Ovary (tissue), 7 donors: ENCODE measurements at regions not wholly inside any gene's neighbourhood (a gene's known extent, or its start where the extent isn't known, plus 50 kb on each side); places are given as distances from the start of the nearest gene placed in this dataset.

Experiments
- DNase-seq, 5 donors: peaks; one replicate each; pipeline ENCODE4 v3.0.0-alpha.2; 2019 to 2020
- H3K27ac ChIP-seq, 2 donors: fragments of 200-600 bp; one replicate each; pipeline versions ENCODE4 v1.5.1 to v1.8.0; 2019 to 2022
- H3K27me3 ChIP-seq: fragments of 200-600 bp; one replicate; pipeline ENCODE4 v1.8.0; 2022
- H3K36me3 ChIP-seq: fragments of 200-600 bp; sonication (generic); one replicate; pipeline ENCODE4 v1.5.1; 2019
- H3K4me1 ChIP-seq: one replicate; pipeline ENCODE4 v1.8.1; 2013; ENCODE audit warnings: mild to moderate bottlenecking, moderate library complexity; ENCODE audit not compliant: insufficient read depth
- H3K4me3 ChIP-seq: fragments of 200-600 bp; sonication (generic); one replicate; pipeline ENCODE4 v1.5.1; 2017
- H3K9me3 ChIP-seq, 2 donors: fragments of 200-600 bp in 1 of 2; sonication (generic) in 1 of 2; one replicate each; pipeline versions ENCODE4 v1.5.1 to v1.8.1; 2013 to 2019; ENCODE audit warnings: mild to moderate bottlenecking in 1 of 2, moderate library complexity in 1 of 2
- CTCF ChIP-seq, 3 donors: fragments of 450-650 bp in 2 of 3; fragments of 200-600 bp in 1 of 3; IDR thresholded peaks; one replicate each; pipeline versions ENCODE4 v1.5.1 to v1.8.0; 2016 to 2022; ENCODE audit warnings: antibody characterized with exemption in 3 of 3, mild to moderate bottlenecking in 1 of 3
- EP300 ChIP-seq: sonication (generic); formaldehyde crosslinking; IDR thresholded peaks from one replicate; pipeline ENCODE4 v1.6.1; 2017; ENCODE audit warnings: antibody characterized with exemption
- POLR2A ChIP-seq: fragments of 450-650 bp; IDR thresholded peaks from one replicate; pipeline ENCODE4 v1.6.1; 2017; ENCODE audit warnings: antibody characterized with exemption, mild to moderate bottlenecking, moderate library complexity
- WGBS, 3 donors: extraction: QIAGEN DNeasy Blood & Tissue Kit in 1 of 3; methylation state at CpG; one replicate each; pipeline versions ENCODE4 v1.1.5 to v1.1.7; 2013 to 2017; 5-methylcytosine and 5-hydroxymethylcytosine counted together
- intact Hi-C, 4 donors: fragments of 100-400 bp; cut with DNase I; formaldehyde crosslinking; loops; one replicate each; pipeline versions ENCODE4 v1.11.0 to v1.15.1; 2022 to 2023
- donor health status: DM: no; HTN: no; CAD: no; lungs with moderate emphysema.
- donor health status: DM: no; HTN: no; CAD: no.
- donor health status: Bipolar disorder and iron deficiency.
- donor health status: DM: no; HTN: no; CAD: no.
- donor health status: DM: yes; HTN: yes; CAD: no.

GRCh38 chr5:97545886-97546535 is 363.0 kb upstream of the RIOK2 start:
- no peaks in the 10 kb centered on the region for H3K4me1 ChIP-seq
- intact Hi-C loops, result no loop called here
- H3K9me3 ChIP-seq, result no peaks in the 10 kb centered on the region
- no peaks in the 10 kb centered on the region for H3K36me3 ChIP-seq
- H3K27me3 ChIP-seq, result no peaks in the 10 kb centered on the region
- WGBS, 3 donors, result 45 to 49% (median 47%) methylated on average over 2 of the region's 2 CpGs
- no peak overlapping the region for H3K27ac ChIP-seq
- TF ChIP-seq CTCF (IDR thresholded peaks at IDR 0.05), result no peak
- DNase-seq, result no peak
- no peak overlapping the region for H3K4me3 ChIP-seq

GRCh38 chr5:97547430-97547829 is 364.4 kb upstream of the RIOK2 start:
- no peaks in the 10 kb centered on the region for H3K9me3 ChIP-seq
- H3K4me3 ChIP-seq, result no peak overlapping the region
- no peaks in the 10 kb centered on the region for H3K36me3 ChIP-seq
- no peak overlapping the region for H3K27ac ChIP-seq
- 89 to 93% (median 92%) methylated on average over 2 of the region's 2 CpGs for WGBS, 3 donors
- DNase-seq, result no peak
- no peak for TF ChIP-seq CTCF (IDR thresholded peaks at IDR 0.05)
- TF ChIP-seq EP300, result no peak
- no peak for TF ChIP-seq POLR2A
- intact Hi-C loops, result no loop called here
- no peaks in the 10 kb centered on the region for H3K4me1 ChIP-seq
- no peaks in the 10 kb centered on the region for H3K27me3 ChIP-seq

- no peaks in the 10 kb centered on the region for H3K27me3 ChIP-seq
- intact Hi-C loops, result no loop called here
- TF ChIP-seq CTCF (IDR thresholded peaks at IDR 0.05) (no peak), POLR2A (no peak), EP300 (no peak)
- no peak overlapping the region for H3K27ac ChIP-seq
- H3K9me3 ChIP-seq, result no peaks in the 10 kb centered on the region
- no peak overlapping the region for H3K4me3 ChIP-seq
- no peaks in the 10 kb centered on the region for H3K4me1 ChIP-seq
- DNase-seq, result no peak
- no peaks in the 10 kb centered on the region for H3K36me3 ChIP-seq
- 82 to 98% (median 95%) methylated on average over 1 of the region's 1 CpG for WGBS, 3 donors
Measured at GRCh38 chr5:97547999-97548738, 365.1 kb upstream of the RIOK2 start.

GRCh38 chr5:97548739-97549080 is 365.7 kb upstream of the RIOK2 start:
- Histone ChIP-seq H3K4me1 (no peaks in the 10 kb centered on the region), H3K36me3 (no peaks in the 10 kb centered on the region), H3K27ac (no peak overlapping the region), H3K27me3 (no peaks in the 10 kb centered on the region), H3K9me3 (no peaks in the 10 kb centered on the region), H3K4me3 (no peak overlapping the region)
- no peak for DNase-seq
- TF ChIP-seq EP300, result no peak
- no peak for TF ChIP-seq CTCF (IDR thresholded peaks at IDR 0.05)
- TF ChIP-seq POLR2A, result no peak
- intact Hi-C loops, result no loop called here
